Adrenal gland (tissue), 5 donors: ENCODE measurements at regions not wholly inside any gene's neighbourhood (a gene's known extent, or its start where the extent isn't known, plus 50 kb on each side); places are given as distances from the start of the nearest gene placed in this dataset.

Experiments used
- POLR2A ChIP-seq, 2 donors: fragments of 450-650 bp; IDR thresholded peaks; one replicate each; pipeline ENCODE4 v1.6.1; 2017; ENCODE audit warnings: antibody characterized with exemption in 2 of 2, mild to moderate bottlenecking in 2 of 2, moderate library complexity in 1 of 2
- TF ChIP-seq, protein P1 (sequence below), 6 experiments: fragments of 450-650 bp in 4 of 6; fragments of 200-600 bp in 2 of 6; sonication (generic) in 1 of 6; IDR thresholded peaks; 1 replicate in 5 of 6; 2 replicates in 1 of 6; pipeline versions ENCODE4 v1.5.1 to v1.8.0; 2016 to 2021; ENCODE audit warnings: antibody characterized with exemption in 6 of 6, mild to moderate bottlenecking in 2 of 6, moderate library complexity in 1 of 6
- donor health status: DM: no; HTN: no; CAD: no.

DNA sequence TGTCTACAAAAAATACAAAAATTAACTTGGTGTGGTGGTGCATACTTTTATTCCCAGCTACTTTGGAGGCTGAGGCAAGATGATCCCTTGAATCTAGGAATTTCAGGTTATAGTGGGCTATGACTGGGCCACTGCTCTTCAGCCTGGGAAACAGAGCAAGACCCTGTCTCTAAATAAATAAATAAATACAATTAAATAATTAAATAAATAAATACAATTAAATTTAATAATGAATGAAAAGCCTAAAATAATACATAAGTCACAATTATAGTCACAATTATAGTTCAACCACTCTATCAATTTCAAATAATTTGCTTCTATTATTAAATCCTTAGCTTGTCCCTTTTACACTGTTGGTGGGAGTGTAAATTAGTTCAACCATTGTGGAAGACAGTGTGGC lies 146.4 kb upstream of the RFC3 start:
- TF ChIP-seq POLR2A (IDR thresholded peaks at IDR 0.05), result no peak
- TF ChIP-seq, protein P1, sequence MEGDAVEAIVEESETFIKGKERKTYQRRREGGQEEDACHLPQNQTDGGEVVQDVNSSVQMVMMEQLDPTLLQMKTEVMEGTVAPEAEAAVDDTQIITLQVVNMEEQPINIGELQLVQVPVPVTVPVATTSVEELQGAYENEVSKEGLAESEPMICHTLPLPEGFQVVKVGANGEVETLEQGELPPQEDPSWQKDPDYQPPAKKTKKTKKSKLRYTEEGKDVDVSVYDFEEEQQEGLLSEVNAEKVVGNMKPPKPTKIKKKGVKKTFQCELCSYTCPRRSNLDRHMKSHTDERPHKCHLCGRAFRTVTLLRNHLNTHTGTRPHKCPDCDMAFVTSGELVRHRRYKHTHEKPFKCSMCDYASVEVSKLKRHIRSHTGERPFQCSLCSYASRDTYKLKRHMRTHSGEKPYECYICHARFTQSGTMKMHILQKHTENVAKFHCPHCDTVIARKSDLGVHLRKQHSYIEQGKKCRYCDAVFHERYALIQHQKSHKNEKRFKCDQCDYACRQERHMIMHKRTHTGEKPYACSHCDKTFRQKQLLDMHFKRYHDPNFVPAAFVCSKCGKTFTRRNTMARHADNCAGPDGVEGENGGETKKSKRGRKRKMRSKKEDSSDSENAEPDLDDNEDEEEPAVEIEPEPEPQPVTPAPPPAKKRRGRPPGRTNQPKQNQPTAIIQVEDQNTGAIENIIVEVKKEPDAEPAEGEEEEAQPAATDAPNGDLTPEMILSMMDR (IDR thresholded peaks at IDR 0.05), result no peak
